ENCODE measurements at regions not wholly inside any gene's neighbourhood (a gene's known extent, or its start where the extent isn't known, plus 50 kb on each side); places are given as distances from the start of the nearest gene placed in this dataset.
A peak's percentile ranks its signal among the peaks of the same experiment; 100 is the strongest.

- Mint-ChIP-seq H3K4me3 (no peak overlapping the region), H3K27me3 (peaks cover 18 to 29% of the 10 kb centered on the region in 2 donors), H3K27ac (no peak overlapping the region), H3K4me1 (no peaks in the 10 kb centered on the region), H3K9me3 (no peaks in the 10 kb centered on the region), H3K36me3 (no peaks in the 10 kb centered on the region)
- Histone ChIP-seq H3K27me3 (ENCODE audit: insufficient read depth, low read length) (peaks cover 5% of the 10 kb centered on the region), H3K36me3 (ENCODE audit: insufficient read depth, low read length) (no peaks in the 10 kb centered on the region), H3K27ac (ENCODE audit: low read depth, low read length) (no peak overlapping the region), H3K4me3 (ENCODE audit: low read length in 2 of 2) (no peak overlapping the region), H3K9me3 (ENCODE audit: control insufficient read depth in 1 of 2, low read length in 2 of 2) (no peaks in the 10 kb centered on the region), H3K4me1 (ENCODE audit: insufficient read depth, low read length) (no peaks in the 10 kb centered on the region)
- DNase-seq, result no peak
- CTCF ChIA-PET (ENCODE audit: partially characterized antibody), result no interaction called here
- POLR2A ChIA-PET (ENCODE audit: partially characterized antibody), result no interaction called here
- intact Hi-C loops (cut with micrococcal nuclease), result no loop called here
Measured at GRCh38 chr22:22087854-22088657, 105.5 kb upstream of the TOP3B start.

GRCh38 chr22:22086501-22087158 is 104.0 kb upstream of the TOP3B start:
- no peaks in the 10 kb centered on the region for H3K36me3 ChIP-seq (ENCODE audit: insufficient read depth, low read length)
- CTCF ChIA-PET (ENCODE audit: partially characterized antibody), result no interaction called here
- H3K4me3 ChIP-seq (ENCODE audit: low read length in 2 of 2), result no peak overlapping the region
- Mint-ChIP-seq H3K9me3 (no peaks in the 10 kb centered on the region), H3K27ac (no peak overlapping the region), H3K4me3 (no peak overlapping the region), H3K36me3 (no peaks in the 10 kb centered on the region), H3K27me3 (peaks cover 11 to 23% of the 10 kb centered on the region in 2 donors), H3K4me1 (no peaks in the 10 kb centered on the region)
- POLR2A ChIA-PET (ENCODE audit: partially characterized antibody), result no interaction called here
- no peaks in the 10 kb centered on the region for H3K9me3 ChIP-seq (ENCODE audit: control insufficient read depth in 1 of 2, low read length in 2 of 2)
- peaks cover 5% of the 10 kb centered on the region for H3K27me3 ChIP-seq (ENCODE audit: insufficient read depth, low read length)
- intact Hi-C loops (cut with micrococcal nuclease), result no loop called here
- H3K27ac ChIP-seq (ENCODE audit: low read depth, low read length), result no peak overlapping the region
- no peaks in the 10 kb centered on the region for H3K4me1 ChIP-seq (ENCODE audit: insufficient read depth, low read length)
- no peak for DNase-seq

- Histone ChIP-seq H3K4me3 (ENCODE audit: low read length in 2 of 2) (no peak overlapping the region), H3K36me3 (ENCODE audit: insufficient read depth, low read length) (no peaks in the 10 kb centered on the region), H3K27me3 (ENCODE audit: insufficient read depth, low read length) (peaks cover 5% of the 10 kb centered on the region), H3K9me3 (ENCODE audit: control insufficient read depth in 1 of 2, low read length in 2 of 2) (no peaks in the 10 kb centered on the region), H3K27ac (ENCODE audit: low read depth, low read length) (no peak overlapping the region), H3K4me1 (ENCODE audit: insufficient read depth, low read length) (no peaks in the 10 kb centered on the region)
- DNase-seq, result no peak
- peaks cover 13 to 23% of the 10 kb centered on the region in 2 donors for H3K27me3 Mint-ChIP-seq
- intact Hi-C loops (cut with micrococcal nuclease), result no loop called here
- no peak overlapping the region for H3K4me3 Mint-ChIP-seq
- H3K9me3 Mint-ChIP-seq, result no peaks in the 10 kb centered on the region
- no peaks in the 10 kb centered on the region for H3K4me1 Mint-ChIP-seq
- no peaks in the 10 kb centered on the region for H3K36me3 Mint-ChIP-seq
- ChIA-PET POLR2A (ENCODE audit: partially characterized antibody) (no interaction called here), CTCF (ENCODE audit: partially characterized antibody) (no interaction called here)
- no peak overlapping the region for H3K27ac Mint-ChIP-seq
Measured at GRCh38 chr22:22085702-22086500, 103.3 kb upstream of the TOP3B start.

GRCh38 chr22:22084089-22084711 is 101.6 kb upstream of the TOP3B start:
- peak overlapping the region in 1 of 7 donors; percentile 16 for H3K27ac Mint-ChIP-seq
- no peak for DNase-seq
- H3K9me3 Mint-ChIP-seq, result no peaks in the 10 kb centered on the region
- H3K4me3 ChIP-seq (ENCODE audit: low read length in 2 of 2), result no peak overlapping the region
- intact Hi-C loops (cut with micrococcal nuclease), result no loop called here
- H3K27me3 Mint-ChIP-seq, result peaks cover 17 to 19% of the 10 kb centered on the region in 2 donors
- no peaks in the 10 kb centered on the region for H3K9me3 ChIP-seq (ENCODE audit: control insufficient read depth in 1 of 2, low read length in 2 of 2)
- no peaks in the 10 kb centered on the region for H3K4me1 ChIP-seq (ENCODE audit: insufficient read depth, low read length)
- H3K4me1 Mint-ChIP-seq, result no peaks in the 10 kb centered on the region
- CTCF ChIA-PET (ENCODE audit: partially characterized antibody), result no interaction called here
- H3K27ac ChIP-seq (ENCODE audit: low read depth, low read length), result no peak overlapping the region
- no peak overlapping the region for H3K4me3 Mint-ChIP-seq
- H3K36me3 Mint-ChIP-seq, result no peaks in the 10 kb centered on the region
- no peaks in the 10 kb centered on the region for H3K36me3 ChIP-seq (ENCODE audit: insufficient read depth, low read length)
- POLR2A ChIA-PET (ENCODE audit: partially characterized antibody), result no interaction called here
- H3K27me3 ChIP-seq (ENCODE audit: insufficient read depth, low read length), result peaks cover 4% of the 10 kb centered on the region

GRCh38 chr22:22082960-22083359 is 100.4 kb upstream of the TOP3B start:
- ChIA-PET CTCF (ENCODE audit: partially characterized antibody) (no interaction called here), POLR2A (ENCODE audit: partially characterized antibody) (no interaction called here)
- Mint-ChIP-seq H3K36me3 (no peaks in the 10 kb centered on the region), H3K27ac (no peak overlapping the region), H3K4me3 (no peak overlapping the region), H3K9me3 (no peaks in the 10 kb centered on the region), H3K27me3 (peaks cover 13 to 14% of the 10 kb centered on the region in 2 donors), H3K4me1 (no peaks in the 10 kb centered on the region)
- no peaks in the 10 kb centered on the region for H3K36me3 ChIP-seq (ENCODE audit: insufficient read depth, low read length)
- DNase-seq, result no peak
- no peaks in the 10 kb centered on the region for H3K4me1 ChIP-seq (ENCODE audit: insufficient read depth, low read length)
- intact Hi-C loops (cut with micrococcal nuclease), result no loop called here
- no peaks in the 10 kb centered on the region for H3K9me3 ChIP-seq (ENCODE audit: control insufficient read depth in 1 of 2, low read length in 2 of 2)
- no peak overlapping the region for H3K27ac ChIP-seq (ENCODE audit: low read depth, low read length)
- H3K4me3 ChIP-seq (ENCODE audit: low read length in 2 of 2), result no peak overlapping the region
- H3K27me3 ChIP-seq (ENCODE audit: insufficient read depth, low read length), result no peaks in the 10 kb centered on the region

GRCh38 chr22:22082229-22082835 is 99.7 kb upstream of the TOP3B start:
- no peak overlapping the region for H3K4me3 ChIP-seq (ENCODE audit: low read length in 2 of 2)
- H3K9me3 Mint-ChIP-seq, result no peaks in the 10 kb centered on the region
- H3K4me1 ChIP-seq (ENCODE audit: insufficient read depth, low read length), result no peaks in the 10 kb centered on the region
- H3K36me3 ChIP-seq (ENCODE audit: insufficient read depth, low read length), result no peaks in the 10 kb centered on the region
- no peaks in the 10 kb centered on the region for H3K4me1 Mint-ChIP-seq
- intact Hi-C loops (cut with micrococcal nuclease), result no loop called here
- peaks cover 14 to 16% of the 10 kb centered on the region in 2 donors for H3K27me3 Mint-ChIP-seq
- no peak overlapping the region for H3K4me3 Mint-ChIP-seq
- H3K36me3 Mint-ChIP-seq, result no peaks in the 10 kb centered on the region
- ChIA-PET POLR2A (ENCODE audit: partially characterized antibody) (no interaction called here), CTCF (ENCODE audit: partially characterized antibody) (no interaction called here)
- no peak for DNase-seq
- no peaks in the 10 kb centered on the region for H3K9me3 ChIP-seq (ENCODE audit: control insufficient read depth in 1 of 2, low read length in 2 of 2)
- no peaks in the 10 kb centered on the region for H3K27me3 ChIP-seq (ENCODE audit: insufficient read depth, low read length)
- H3K27ac ChIP-seq (ENCODE audit: low read depth, low read length), result no peak overlapping the region
- H3K27ac Mint-ChIP-seq, result no peak overlapping the region

GRCh38 chr22:22080270-22080669 is 97.7 kb upstream of the TOP3B start:
- Mint-ChIP-seq H3K27me3 (peaks cover 20 to 21% of the 10 kb centered on the region in 2 donors), H3K4me3 (no peak overlapping the region), H3K27ac (no peak overlapping the region), H3K9me3 (no peaks in the 10 kb centered on the region), H3K4me1 (no peaks in the 10 kb centered on the region), H3K36me3 (no peaks in the 10 kb centered on the region)
- Histone ChIP-seq H3K4me1 (ENCODE audit: insufficient read depth, low read length) (no peaks in the 10 kb centered on the region), H3K36me3 (ENCODE audit: insufficient read depth, low read length) (no peaks in the 10 kb centered on the region), H3K27me3 (ENCODE audit: insufficient read depth, low read length) (no peaks in the 10 kb centered on the region), H3K4me3 (ENCODE audit: low read length in 2 of 2) (no peak overlapping the region), H3K9me3 (ENCODE audit: control insufficient read depth in 1 of 2, low read length in 2 of 2) (no peaks in the 10 kb centered on the region), H3K27ac (ENCODE audit: low read depth, low read length) (no peak overlapping the region)
- POLR2A ChIA-PET (ENCODE audit: partially characterized antibody), result no interaction called here
- CTCF ChIA-PET (ENCODE audit: partially characterized antibody), result no interaction called here
- no peak for DNase-seq
- intact Hi-C loops (cut with micrococcal nuclease), result no loop called here

Data from CD4-positive, alpha-beta memory T cell (primary cell).